ENCODE measurements at regions not wholly inside any gene's neighbourhood (a gene's known extent, or its start where the extent isn't known, plus 50 kb on each side); places are given as distances from the start of the nearest gene placed in this dataset.
"Not testable (repeated sequence)": the region's sequence is repeated elsewhere in the genome, so short reads cannot be mapped to it uniquely, and the experiment has no call there.

DNA sequence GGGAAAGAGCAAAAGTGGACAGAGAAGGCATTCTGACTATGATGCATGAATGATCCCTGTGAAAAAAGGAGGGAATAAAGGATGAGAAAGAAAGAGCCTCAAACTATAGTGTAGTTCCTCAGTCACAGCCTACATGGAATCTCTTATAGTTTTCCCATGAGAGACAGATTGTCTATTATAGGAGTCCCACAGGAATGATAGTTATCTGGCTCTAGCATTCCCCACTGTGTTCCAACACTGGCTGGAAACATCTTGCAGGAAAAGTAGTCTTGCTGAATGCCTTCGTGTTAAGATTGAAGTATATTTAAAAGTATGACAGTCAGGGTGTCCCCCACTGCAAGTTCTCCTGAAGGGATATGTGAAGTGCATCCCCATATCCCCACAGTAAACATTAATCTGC is 641.5 kb upstream of the NECTIN3 start:
- no peaks in the 10 kb centered on the region for H3K9me3 ChIP-seq (ENCODE audit: control insufficient read depth, insufficient read depth, low read length)
- no peak overlapping the region for H3K4me3 ChIP-seq (ENCODE audit: low read depth, low read length)
- ChIA-PET POLR2A (no interaction called here), CTCF (no interaction called here)
- no peak overlapping the region for H3K27ac ChIP-seq (ENCODE audit: low read depth, low read length)
- TF ChIP-seq, protein P1, sequence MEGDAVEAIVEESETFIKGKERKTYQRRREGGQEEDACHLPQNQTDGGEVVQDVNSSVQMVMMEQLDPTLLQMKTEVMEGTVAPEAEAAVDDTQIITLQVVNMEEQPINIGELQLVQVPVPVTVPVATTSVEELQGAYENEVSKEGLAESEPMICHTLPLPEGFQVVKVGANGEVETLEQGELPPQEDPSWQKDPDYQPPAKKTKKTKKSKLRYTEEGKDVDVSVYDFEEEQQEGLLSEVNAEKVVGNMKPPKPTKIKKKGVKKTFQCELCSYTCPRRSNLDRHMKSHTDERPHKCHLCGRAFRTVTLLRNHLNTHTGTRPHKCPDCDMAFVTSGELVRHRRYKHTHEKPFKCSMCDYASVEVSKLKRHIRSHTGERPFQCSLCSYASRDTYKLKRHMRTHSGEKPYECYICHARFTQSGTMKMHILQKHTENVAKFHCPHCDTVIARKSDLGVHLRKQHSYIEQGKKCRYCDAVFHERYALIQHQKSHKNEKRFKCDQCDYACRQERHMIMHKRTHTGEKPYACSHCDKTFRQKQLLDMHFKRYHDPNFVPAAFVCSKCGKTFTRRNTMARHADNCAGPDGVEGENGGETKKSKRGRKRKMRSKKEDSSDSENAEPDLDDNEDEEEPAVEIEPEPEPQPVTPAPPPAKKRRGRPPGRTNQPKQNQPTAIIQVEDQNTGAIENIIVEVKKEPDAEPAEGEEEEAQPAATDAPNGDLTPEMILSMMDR (IDR thresholded peaks at IDR 0.05; ENCODE audit: low read depth, low read length): no peak
- H3K27me3 ChIP-seq (ENCODE audit: control insufficient read depth, insufficient read depth, low read length): no peaks in the 10 kb centered on the region
- DNase-seq (ENCODE audit: low read depth, low spot score): no peak

- H3K27ac ChIP-seq (ENCODE audit: low read depth, low read length): no peak overlapping the region
- TF ChIP-seq, protein P1 (IDR thresholded peaks at IDR 0.05; ENCODE audit: low read depth, low read length): no peak
- H3K27me3 ChIP-seq (ENCODE audit: control insufficient read depth, insufficient read depth, low read length): no peaks in the 10 kb centered on the region
- no peak for DNase-seq (ENCODE audit: low read depth, low spot score)
- H3K4me3 ChIP-seq (ENCODE audit: low read depth, low read length): no peak overlapping the region
- CTCF ChIA-PET: interaction anchor here (0.6 kb wide), 1 partner anchor 543 kb away, joined by 12 read pairs; no protein-coding TSS in a partner anchor
- POLR2A ChIA-PET: no interaction called here
- H3K9me3 ChIP-seq (ENCODE audit: control insufficient read depth, insufficient read depth, low read length): no peaks in the 10 kb centered on the region
Observed at GRCh38 chr3:110436209-110436608, 635.4 kb upstream of the NECTIN3 start.

DNA sequence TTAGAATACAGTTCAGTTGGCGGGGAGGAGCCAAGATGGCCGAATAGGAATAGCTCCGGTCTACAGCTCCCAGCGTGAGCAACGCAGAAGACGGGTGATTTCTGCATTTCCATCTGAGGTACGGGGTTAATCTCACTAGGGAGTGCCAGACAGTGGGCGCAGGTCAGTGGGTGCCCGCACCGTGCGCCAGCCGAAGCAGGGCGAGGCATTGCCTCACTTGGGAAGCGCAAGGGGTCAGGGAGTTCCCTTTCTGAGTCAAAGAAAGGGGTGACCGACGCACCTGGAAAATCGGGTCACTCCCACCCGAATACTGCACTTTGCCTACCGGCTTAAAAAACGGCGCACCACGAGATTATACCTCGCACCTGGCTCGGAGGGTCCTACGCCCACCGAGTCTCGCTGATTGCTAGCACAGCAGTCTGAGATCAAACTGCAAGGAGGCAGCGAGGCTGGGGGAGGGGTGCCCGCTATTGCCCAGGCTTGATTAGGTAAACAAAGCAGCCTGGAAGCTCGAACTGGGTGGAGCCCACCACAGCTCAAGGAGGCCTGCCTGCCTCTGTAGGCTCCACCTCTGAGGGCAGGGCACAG is 631.5 kb upstream of the NECTIN3 start:
- POLR2A ChIA-PET; CTCF ChIA-PET; H3K4me3 ChIP-seq (ENCODE audit: low read depth, low read length); H3K27me3 ChIP-seq (ENCODE audit: control insufficient read depth, insufficient read depth, low read length); DNase-seq (ENCODE audit: low read depth, low spot score); H3K9me3 ChIP-seq (ENCODE audit: control insufficient read depth, insufficient read depth, low read length); H3K27ac ChIP-seq (ENCODE audit: low read depth, low read length): not testable (repeated sequence)

GRCh38 chr3:110454066-110454465 is 617.5 kb upstream of the NECTIN3 start:
- DNase-seq (ENCODE audit: low read depth, low spot score): peak; percentile 1
- no peak overlapping the region for H3K27ac ChIP-seq (ENCODE audit: low read depth, low read length)
- POLR2A ChIA-PET: no interaction called here
- CTCF ChIA-PET: no interaction called here
- peaks cover 4% of the 10 kb centered on the region; the same call in 1 of the 2 replicates for H3K9me3 ChIP-seq (ENCODE audit: control insufficient read depth, insufficient read depth, low read length)
- no peaks in the 10 kb centered on the region for H3K27me3 ChIP-seq (ENCODE audit: control insufficient read depth, insufficient read depth, low read length)
- TF ChIP-seq, protein P1 (IDR thresholded peaks at IDR 0.05; ENCODE audit: low read depth, low read length): no peak
- H3K4me3 ChIP-seq (ENCODE audit: low read depth, low read length): no peak overlapping the region

GRCh38 chr3:110456001-110456400 is 615.6 kb upstream of the NECTIN3 start:
- no peak for DNase-seq (ENCODE audit: low read depth, low spot score)
- H3K4me3 ChIP-seq (ENCODE audit: low read depth, low read length): no peak overlapping the region
- peaks cover 4% of the 10 kb centered on the region; the same call in 1 of the 2 replicates for H3K9me3 ChIP-seq (ENCODE audit: control insufficient read depth, insufficient read depth, low read length)
- no peaks in the 10 kb centered on the region for H3K27me3 ChIP-seq (ENCODE audit: control insufficient read depth, insufficient read depth, low read length)
- ChIA-PET CTCF (no interaction called here), POLR2A (interaction anchor here (0.6 kb wide), 1 partner anchor 71 kb away, joined by 3 read pairs; no protein-coding TSS in a partner anchor)
- no peak overlapping the region for H3K27ac ChIP-seq (ENCODE audit: low read depth, low read length)
- TF ChIP-seq, protein P1 (IDR thresholded peaks at IDR 0.05; ENCODE audit: low read depth, low read length): no peak

Measured in AG04450 (cell line).